ENCODE measurements at regions not wholly inside any gene's neighbourhood (a gene's known extent, or its start where the extent isn't known, plus 50 kb on each side); places are given as distances from the start of the nearest gene placed in this dataset.

DNA sequence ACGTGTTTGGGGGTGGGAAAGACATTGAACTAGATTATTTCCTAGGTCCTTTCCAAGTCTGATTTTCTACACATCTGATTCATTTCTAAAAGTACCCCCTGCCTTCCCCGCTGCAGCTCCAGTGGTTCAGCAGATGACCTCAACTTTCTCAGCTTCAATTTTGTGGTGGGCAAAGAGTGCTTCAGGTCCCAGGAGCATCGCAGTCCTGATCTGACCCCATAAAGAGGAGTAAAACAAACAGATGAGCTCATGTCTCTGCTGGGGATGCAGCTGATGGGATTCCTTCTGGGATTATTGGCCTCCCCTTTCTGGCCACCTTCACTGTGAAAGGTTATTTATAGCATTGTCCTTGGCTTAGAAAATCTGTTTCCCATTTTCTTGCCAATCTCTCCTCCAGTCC is 337.0 kb upstream of the PLXNA2 start:
- intact Hi-C loops (cut with DNase I) = no loop called here
- DNase-seq (ENCODE audit: extremely low spot score) = no peak
- H3K36me3 ChIP-seq = no peaks in the 10 kb centered on the region
- 80% methylated on average over 3 of the region's 3 CpGs for WGBS
- no peaks in the 10 kb centered on the region for H3K9me3 ChIP-seq
- no peak overlapping the region for H3K27ac ChIP-seq (replicated peaks in 1 of 4)
- no peaks in the 10 kb centered on the region for H3K27me3 ChIP-seq
- H3K4me1 ChIP-seq = no peaks in the 10 kb centered on the region
- TF ChIP-seq, protein P1, sequence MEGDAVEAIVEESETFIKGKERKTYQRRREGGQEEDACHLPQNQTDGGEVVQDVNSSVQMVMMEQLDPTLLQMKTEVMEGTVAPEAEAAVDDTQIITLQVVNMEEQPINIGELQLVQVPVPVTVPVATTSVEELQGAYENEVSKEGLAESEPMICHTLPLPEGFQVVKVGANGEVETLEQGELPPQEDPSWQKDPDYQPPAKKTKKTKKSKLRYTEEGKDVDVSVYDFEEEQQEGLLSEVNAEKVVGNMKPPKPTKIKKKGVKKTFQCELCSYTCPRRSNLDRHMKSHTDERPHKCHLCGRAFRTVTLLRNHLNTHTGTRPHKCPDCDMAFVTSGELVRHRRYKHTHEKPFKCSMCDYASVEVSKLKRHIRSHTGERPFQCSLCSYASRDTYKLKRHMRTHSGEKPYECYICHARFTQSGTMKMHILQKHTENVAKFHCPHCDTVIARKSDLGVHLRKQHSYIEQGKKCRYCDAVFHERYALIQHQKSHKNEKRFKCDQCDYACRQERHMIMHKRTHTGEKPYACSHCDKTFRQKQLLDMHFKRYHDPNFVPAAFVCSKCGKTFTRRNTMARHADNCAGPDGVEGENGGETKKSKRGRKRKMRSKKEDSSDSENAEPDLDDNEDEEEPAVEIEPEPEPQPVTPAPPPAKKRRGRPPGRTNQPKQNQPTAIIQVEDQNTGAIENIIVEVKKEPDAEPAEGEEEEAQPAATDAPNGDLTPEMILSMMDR (IDR thresholded peaks at IDR 0.05) = no peak
- TF ChIP-seq EP300 (IDR thresholded peaks at IDR 0.05) (no peak), POLR2A (IDR thresholded peaks at IDR 0.05; ENCODE audit: low read depth) (no peak), POLR2AphosphoS5 (IDR thresholded peaks at IDR 0.05) (no peak)
- H3K4me3 ChIP-seq = no peak overlapping the region

- 90% methylated on average over 5 of the region's 5 CpGs for WGBS
These were observed 337.5 kb upstream of the PLXNA2 start for GRCh38 chr1:208581667-208582066.

GRCh38 chr1:208584167-208584755 is 340.1 kb upstream of the PLXNA2 start:
- Histone ChIP-seq H3K27ac (replicated peaks in 1 of 4) (no peak overlapping the region), H3K4me3 (no peak overlapping the region), H3K27me3 (no peaks in the 10 kb centered on the region), H3K9me3 (no peaks in the 10 kb centered on the region), H3K36me3 (no peaks in the 10 kb centered on the region), H3K4me1 (no peaks in the 10 kb centered on the region)
- WGBS = 77% methylated on average over 6 of the region's 6 CpGs
- no peak for DNase-seq (ENCODE audit: extremely low spot score)
- no peak for TF ChIP-seq POLR2AphosphoS5 (IDR thresholded peaks at IDR 0.05)
- TF ChIP-seq, protein P1 (IDR thresholded peaks at IDR 0.05) = no peak
- TF ChIP-seq EP300 (IDR thresholded peaks at IDR 0.05) = no peak
- no peak for TF ChIP-seq POLR2A (IDR thresholded peaks at IDR 0.05; ENCODE audit: low read depth)
- intact Hi-C loops (cut with DNase I) = no loop called here

More at GRCh38 chr1:208581667-208582066, 337.5 kb upstream of the PLXNA2 start:
- H3K36me3 ChIP-seq = no peaks in the 10 kb centered on the region
- no peak overlapping the region for H3K4me3 ChIP-seq
- no peak for DNase-seq (ENCODE audit: extremely low spot score)
- no peak overlapping the region for H3K27ac ChIP-seq (replicated peaks in 1 of 4)
- H3K4me1 ChIP-seq = no peaks in the 10 kb centered on the region
- no peak for TF ChIP-seq POLR2A (IDR thresholded peaks at IDR 0.05; ENCODE audit: low read depth)
- TF ChIP-seq EP300 (IDR thresholded peaks at IDR 0.05) = no peak
- TF ChIP-seq POLR2AphosphoS5 (IDR thresholded peaks at IDR 0.05) = no peak
- TF ChIP-seq, protein P1 (IDR thresholded peaks at IDR 0.05) = no peak
- no peaks in the 10 kb centered on the region for H3K9me3 ChIP-seq
- H3K27me3 ChIP-seq = no peaks in the 10 kb centered on the region
- intact Hi-C loops (cut with DNase I) = no loop called here

DNA sequence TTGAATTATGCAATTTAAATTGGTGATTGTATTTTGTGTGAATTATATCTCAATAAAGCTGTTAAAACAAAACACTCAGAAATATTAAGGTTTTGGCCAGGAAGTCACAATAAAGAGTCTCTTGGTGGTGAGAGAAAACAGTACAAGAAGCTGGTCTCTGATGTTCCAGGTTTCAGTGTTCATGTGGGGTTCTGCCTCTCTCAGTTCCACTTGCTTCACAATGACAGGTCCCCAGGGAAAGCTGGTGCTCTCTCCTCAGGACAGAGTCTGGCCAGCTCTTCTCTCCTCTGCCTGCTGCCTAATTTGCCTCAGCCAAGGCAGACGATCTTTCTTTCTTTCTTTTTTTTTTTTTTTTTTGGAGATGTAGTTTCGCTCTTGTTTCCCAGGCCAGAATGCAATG is 342.9 kb upstream of the PLXNA2 start:
- DNase-seq (ENCODE audit: extremely low spot score) = no peak
- TF ChIP-seq POLR2A (IDR thresholded peaks at IDR 0.05; ENCODE audit: low read depth) (no peak), EP300 (IDR thresholded peaks at IDR 0.05) (no peak), POLR2AphosphoS5 (IDR thresholded peaks at IDR 0.05) (no peak)
- TF ChIP-seq, protein P1 (IDR thresholded peaks at IDR 0.05) = no peak
- no peaks in the 10 kb centered on the region for H3K27me3 ChIP-seq
- H3K36me3 ChIP-seq = no peaks in the 10 kb centered on the region
- 72% methylated on average over 2 of the region's 2 CpGs for WGBS
- no peaks in the 10 kb centered on the region for H3K4me1 ChIP-seq
- H3K27ac ChIP-seq (replicated peaks in 1 of 4) = no peak overlapping the region
- no peaks in the 10 kb centered on the region for H3K9me3 ChIP-seq
- intact Hi-C loops (cut with DNase I) = no loop called here
- H3K4me3 ChIP-seq = no peak overlapping the region
